HG02981 (cell line): ENCODE measurements at regions not wholly inside any gene's neighbourhood (a gene's known extent, or its start where the extent isn't known, plus 50 kb on each side); places are given as distances from the start of the nearest gene placed in this dataset.
"Not testable (repeated sequence)": the region's sequence is repeated elsewhere in the genome, so short reads cannot be mapped to it uniquely, and the experiment has no call there.

ENCODE experiments used
- ATAC-seq: cut with Tn5 transposase; IDR thresholded peaks from one replicate; pipeline ENCODE4 v1.9.1; 2021; ENCODE audit warnings: mild to moderate bottlenecking, moderate library complexity; ENCODE audit not compliant: unreplicated experiment

DNA sequence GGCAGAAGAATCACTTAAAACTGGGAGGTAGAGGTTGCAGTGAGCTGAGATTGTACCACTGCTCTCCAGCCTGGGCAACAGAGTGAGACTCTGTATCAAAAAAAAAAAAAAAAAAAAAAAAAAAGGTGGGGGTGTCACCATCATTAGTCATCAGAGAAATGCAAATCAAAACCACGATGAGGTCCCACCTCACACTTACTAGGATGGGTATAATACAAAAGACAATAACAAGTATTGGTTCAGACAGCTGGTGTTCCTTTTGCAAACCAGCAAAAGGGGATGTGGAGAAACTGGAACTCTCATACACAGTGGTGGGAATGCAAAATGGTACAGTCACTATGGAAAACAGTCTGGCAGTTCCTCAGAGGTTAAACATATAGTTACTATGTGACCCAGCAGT, 78.7 kb upstream of the TSC22D2 start:
- ATAC-seq = no peak

DNA sequence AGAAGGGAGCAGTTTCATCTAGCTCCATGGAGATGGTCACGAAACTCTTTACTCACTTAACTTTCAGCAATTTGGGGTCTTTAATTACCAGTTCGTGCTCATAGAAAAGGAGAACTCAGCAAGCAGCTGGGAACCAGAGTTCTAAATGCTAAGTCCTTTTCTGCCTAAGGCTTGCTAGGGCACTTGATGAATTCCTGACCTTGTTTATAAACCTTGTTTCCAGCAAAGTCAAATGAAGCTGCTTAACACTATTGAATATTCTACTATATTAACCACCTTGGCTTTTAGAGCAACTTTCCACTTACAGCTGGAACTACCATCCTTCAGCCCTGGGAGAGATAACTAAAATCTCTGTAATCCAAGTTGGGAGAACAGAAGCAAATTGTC, 79.5 kb upstream of the TSC22D2 start:
- ATAC-seq = no peak

DNA sequence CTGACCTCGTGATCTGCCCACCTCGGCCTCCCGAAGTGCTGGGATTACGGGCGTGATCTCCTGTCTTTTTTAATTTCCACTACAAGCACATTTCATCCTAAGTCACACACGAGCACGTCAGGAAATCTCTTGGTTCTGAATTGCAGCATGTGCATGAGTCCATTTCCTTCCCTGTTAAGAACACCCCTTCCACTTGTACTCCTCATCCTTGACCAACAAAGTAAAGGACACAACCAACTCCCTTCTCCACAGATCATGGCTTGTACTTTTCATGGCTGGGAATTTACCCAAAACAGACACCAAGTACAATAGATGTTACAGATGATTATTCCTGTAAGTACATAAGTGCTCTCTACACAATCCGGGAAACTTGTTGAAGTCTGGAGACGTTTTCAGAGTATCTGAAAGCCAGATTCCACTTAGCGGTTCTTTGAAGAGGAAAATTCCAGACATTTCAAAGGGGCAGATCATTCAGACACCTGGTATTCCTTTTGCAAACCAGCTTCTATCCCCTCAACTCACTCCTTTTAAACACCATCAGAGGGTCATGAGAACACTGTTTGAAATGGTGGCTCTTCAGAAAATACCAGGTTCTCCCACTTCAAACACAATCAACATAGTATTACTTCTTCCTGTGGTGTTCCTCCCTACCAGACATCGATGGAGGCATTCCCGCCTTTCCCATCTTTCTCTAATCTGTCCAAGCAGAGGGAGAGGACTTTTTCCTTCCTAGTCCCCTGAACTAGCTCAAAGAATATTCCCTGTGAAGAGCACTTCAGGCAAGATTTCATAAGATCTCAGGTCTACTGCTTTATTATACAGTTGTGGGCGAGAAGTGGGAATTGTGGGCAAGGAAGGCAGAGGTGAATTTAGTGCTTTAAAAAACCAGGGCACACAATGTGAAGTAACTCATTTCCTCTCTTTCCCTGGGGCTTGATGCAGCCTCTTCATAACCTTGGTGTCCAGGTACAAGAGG, 80.1 kb upstream of the TSC22D2 start:
- ATAC-seq = no peak

DNA sequence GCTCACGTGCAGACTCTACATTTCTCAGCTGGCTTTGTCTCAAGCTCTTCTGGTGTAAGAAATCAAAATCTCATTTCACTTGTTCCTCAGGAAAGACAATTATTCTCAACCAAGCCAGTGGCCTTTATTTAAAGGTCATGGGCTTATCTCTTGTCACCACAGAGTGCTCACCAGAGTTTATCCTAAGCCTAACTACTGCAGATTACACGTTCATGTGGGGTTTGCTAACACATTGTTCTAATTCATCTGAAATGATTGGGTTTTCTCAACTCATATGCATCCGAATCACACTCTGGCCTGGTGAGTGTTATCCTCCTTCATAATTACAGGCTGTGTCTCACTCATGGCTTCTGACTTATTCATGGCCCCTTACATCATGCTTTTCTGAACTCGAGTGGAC, 83.3 kb upstream of the TSC22D2 start:
- ATAC-seq = no peak

DNA sequence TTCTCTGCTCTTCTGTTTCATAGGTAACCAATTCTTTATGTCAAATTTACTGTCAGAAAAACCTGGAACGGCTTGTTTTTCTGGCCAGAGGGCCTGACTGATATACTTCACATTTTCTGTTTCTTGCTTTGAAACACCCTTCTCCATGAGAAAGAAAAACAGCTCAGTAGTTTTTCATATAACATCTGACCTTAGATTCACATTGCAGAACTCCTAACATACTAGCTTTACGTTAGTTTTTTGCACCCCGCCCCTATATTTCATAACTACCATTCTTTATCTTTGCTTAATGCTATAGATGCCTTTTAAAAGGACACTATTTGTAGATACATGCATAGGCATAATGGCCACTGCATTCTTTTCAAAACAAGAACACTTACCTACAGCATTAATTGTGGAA, 83.9 kb upstream of the TSC22D2 start:
- ATAC-seq = no peak

DNA sequence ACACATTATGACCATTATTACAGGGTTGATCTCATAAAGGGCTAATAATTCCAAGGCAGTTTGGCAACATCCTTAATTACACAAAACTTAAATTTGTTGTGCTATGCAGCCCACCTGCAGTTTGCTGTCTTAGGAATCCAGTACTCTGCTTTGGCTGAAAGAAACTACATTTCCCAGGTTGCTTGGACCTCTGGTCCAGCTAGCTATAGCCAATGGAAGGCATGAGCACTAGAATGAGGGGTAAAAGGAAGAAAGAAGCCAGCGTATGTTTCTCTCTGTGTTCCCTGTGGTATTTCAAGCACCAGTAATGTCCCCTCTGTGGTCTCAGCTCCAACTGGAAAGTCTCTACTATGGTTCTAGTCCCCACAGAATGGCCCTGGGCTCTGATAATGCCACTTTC, 84.3 kb upstream of the TSC22D2 start:
- ATAC-seq = no peak

DNA sequence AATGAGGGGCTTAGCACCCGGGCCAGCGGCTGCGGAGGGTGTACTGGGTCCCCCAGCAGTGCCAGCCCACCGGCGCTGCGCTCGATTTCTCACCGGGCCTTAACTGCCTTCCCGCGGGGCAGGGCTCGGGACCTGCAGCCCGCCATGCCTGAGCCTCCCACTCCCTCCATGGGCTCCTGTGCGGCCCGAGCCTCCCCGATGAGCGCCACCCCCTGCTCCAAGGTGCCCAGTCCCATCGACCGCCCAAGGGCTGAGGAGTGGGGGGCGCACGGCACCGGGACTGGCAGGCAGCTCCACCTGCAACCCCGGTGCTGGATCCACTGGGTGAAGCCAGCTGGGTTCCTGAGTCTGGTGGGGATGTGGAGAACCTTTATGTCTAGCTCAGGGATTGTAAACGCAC, 85.0 kb upstream of the TSC22D2 start:
- ATAC-seq = not testable (repeated sequence)

DNA sequence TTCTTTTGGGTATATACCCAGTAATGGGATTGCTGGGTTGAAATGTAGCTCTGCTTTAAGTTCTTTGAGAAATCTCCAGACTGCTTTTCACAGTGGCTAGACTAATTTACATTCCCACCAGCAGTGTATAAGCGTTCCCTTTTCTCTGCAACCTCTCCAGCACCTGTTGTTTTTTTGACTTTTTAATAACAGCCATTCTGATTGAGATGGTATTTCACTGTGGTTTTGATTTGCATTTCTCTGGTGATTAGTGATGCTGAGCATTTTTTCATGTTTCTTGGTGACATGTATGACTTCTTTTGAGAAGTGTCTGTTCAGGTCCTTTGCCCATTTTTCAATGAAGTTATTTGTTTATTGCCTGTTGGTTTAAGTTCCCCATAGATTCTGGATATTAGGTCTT, 87.1 kb upstream of the TSC22D2 start:
- ATAC-seq = not testable (repeated sequence)

DNA sequence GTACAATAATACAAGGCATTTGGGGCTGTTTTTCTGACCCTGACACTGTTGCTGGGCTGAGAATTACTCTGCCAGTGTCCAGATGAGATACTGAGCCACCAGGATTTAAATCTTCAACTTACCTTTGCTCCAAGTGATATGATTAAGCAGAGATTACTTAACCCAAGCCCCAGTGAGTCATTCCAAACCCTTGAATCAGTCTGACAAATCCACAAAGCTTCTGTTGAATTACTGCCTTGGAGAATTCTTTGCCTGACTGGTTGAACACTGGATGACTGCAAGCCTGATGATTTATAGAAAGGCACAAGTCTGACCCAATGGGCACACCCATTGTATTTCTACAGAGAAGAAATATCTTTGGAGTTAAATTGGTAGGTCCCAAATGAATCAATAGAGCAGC, 88.2 kb upstream of the TSC22D2 start:
- ATAC-seq = no peak

DNA sequence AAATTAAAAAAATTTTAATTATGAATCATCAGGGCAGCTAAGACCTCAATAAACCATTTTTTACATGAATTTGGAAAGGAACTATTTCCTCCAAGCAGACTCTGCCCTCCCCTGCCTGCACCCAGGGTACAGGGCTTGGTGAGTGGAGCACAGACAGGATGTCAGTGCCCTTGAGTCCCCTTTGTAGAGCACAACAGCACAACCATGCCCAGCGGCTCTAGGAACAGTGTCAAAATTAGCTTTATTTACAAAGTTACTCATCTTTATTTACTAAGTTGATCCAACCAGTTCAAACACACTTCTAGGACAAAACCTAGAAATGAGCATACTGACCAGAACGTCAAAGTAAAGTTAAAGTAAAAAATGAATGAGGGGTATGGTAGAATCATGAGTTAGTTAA, 90.6 kb upstream of the TSC22D2 start:
- ATAC-seq = no peak

DNA sequence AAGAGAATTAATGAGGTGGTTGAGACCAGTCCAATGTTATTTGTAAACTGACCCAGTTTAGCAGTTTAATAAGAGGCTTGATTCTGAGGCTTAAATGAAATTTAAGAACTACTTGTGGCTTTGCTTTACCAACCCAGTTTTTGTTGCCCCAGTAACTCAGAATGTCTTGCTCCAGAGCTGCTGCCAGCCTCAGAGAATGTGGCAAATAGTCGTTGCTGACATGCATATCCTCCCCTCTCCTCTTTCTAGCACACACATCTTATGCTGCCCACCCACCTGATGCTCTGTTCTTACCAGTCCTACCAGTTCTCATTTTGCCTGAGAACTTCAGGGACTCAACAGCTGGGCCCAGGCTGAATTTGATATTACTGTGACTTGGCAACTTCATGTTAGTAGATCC, 92.4 kb upstream of the TSC22D2 start:
- ATAC-seq = no peak

DNA sequence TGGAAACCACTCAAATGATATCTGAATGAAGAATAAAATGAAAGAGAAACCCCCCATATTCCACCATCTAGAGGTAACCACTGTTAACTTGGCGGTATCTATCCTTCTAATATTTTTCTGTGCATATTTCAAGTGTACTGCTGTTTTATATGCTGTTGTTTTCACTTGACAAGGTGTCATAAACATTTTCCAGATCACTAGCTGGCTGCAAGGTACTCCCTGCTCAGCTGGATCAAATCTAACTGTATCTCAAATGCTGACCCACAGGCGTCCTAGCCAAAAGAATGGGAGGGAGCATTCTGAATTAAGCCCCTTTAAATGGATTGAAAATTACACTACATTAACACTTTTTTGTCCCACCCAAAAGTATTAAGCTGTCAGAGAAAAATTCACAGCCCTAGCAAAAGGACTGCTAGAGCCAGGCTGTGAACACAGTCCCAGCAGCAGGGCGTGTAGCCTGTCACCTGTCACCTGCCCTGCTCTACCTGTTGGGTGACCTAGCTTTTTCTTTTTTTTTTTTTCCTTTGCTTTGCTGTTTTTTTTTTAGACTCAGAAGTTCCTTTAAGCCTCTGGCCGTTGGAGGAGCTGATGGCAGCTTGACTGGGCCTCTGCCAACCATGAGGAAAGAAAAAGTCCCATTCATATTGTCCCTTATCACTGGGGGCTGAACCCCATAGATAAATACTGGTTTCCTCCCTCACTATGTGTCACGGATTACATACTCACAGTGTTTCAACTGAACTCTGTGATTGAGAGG, 93.7 kb upstream of the TSC22D2 start:
- no peak for ATAC-seq

DNA sequence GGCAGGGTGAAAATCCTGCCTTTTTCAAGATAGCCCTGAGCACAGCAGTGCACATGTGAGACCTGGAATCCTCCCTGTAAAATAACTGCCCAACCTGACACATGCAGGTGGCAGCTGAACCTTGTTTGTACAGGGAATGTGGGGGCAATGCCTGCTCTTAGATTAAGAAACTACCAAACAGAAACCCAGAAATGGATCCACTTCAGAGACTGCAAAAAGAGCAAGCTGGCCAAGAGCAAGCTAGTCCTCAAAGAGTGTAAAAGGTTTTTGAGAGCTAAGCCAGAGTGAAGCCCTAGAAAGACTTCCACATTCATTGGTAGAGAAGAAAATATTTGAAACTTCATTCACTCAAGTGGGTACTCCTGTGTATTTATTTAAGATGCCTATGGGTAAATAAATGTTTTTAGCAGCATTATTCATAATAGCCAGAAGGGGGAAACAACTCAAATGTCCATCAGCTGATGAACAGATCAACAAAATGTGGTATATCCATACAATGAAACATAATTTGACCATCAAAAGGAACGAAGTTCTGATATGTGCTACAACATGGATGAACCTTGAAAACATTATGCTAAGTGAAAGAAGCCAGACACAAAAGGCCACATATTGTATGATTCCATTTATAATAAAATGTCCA, 96.0 kb upstream of the TSC22D2 start:
- no peak for ATAC-seq

DNA sequence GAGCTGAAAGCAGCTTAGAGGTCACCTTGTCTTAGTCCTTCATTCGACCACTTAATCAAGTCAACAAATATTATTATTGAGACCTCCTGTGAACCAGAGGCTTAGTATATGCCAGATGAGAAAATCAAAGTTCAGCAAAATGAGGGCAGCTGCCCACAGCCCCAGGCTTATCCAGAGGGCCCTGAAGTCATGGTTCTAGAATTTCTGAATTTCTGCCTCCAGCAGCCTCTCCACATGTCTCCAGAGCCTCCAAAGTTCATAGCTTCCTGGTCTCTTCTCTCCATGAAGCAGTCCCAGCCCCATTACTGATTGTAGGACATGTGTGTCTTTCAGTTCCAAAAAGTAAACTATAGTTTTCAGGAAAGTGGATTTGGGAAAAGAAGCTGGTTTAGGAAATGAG, 96.9 kb upstream of the TSC22D2 start:
- no peak for ATAC-seq

DNA sequence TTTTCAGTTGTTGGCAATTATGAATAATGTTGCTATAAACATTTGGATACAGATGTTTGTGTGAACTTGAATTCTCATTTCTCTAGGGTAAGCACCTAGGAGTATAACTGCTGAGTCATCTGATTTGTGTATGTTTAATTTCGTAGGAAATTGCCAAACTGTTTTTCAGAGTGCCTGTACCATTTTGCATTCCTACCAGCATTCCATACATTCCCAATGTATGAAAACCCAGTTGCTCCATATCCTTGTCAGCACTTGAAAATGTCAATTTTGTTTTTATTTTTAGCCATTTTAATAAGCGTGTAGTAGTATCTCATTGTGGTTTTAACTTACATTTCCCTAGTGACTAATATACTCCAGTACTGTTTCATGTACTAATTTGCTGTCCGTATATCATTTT, 98.5 kb upstream of the TSC22D2 start:
- no peak for ATAC-seq

DNA sequence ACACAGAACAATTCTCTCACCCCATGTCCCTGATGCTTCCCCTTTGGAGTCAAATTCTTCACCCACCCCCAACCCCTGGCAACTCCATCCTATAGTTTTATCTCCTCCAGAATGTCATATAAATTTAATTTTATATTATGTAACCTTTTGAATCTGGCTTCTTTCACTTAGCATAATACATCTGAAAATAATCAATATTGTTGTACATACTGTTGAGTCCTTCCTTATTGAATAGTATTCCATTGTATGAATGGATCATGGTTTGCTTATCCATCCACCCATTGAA, 98.9 kb upstream of the TSC22D2 start:
- ATAC-seq = no peak

DNA sequence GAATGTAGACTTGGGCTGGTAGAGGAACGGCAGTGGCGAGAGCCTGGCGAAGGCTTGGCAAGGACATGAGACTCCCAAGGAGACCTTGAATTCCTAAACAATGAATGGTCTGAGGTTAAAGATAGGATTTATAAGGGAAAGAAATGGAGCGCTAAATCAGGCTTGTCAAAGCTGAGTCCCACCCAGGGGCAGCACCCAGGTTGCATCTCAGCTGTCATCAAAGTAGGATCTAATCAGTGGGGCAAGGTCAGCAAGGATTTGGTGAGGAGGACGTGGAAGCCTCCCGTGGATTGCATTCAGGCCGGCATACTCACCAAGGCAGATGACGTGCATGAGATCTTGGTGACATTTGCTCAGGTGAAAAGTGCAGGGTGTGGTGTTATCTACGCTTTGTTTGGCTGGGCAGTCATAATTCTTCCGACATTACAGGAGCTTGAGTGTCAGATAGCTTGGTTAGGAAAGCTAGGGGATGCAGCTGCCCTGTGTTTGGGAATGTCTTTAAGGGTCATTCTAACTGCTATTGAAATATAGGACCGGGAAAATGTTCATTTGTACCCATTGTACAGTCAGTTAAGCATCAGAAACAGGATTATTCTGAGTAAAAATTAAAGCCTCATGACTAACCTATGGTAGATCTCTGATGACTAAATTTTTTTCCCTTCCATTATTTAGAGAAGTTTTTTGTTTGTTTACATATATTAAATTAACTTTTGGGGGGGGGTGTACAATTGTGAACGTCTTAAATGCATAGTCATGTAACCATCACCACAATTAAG, 99.4 kb upstream of the TSC22D2 start:
- no peak for ATAC-seq

DNA sequence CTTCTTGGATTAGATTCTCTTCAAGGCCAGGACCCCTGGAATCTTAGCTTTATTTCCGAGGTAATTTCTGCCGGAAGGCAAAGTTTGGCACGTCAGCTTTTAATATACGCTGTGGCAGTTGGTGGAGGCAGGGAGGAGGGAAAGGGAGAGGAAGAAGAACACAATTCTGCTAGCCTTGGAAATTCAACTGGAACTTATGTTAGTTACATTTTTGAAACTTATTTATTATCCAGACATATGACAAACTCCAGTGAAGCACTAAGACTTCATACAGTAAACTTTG, 100.1 kb upstream of the TSC22D2 start:
- no peak for ATAC-seq

DNA sequence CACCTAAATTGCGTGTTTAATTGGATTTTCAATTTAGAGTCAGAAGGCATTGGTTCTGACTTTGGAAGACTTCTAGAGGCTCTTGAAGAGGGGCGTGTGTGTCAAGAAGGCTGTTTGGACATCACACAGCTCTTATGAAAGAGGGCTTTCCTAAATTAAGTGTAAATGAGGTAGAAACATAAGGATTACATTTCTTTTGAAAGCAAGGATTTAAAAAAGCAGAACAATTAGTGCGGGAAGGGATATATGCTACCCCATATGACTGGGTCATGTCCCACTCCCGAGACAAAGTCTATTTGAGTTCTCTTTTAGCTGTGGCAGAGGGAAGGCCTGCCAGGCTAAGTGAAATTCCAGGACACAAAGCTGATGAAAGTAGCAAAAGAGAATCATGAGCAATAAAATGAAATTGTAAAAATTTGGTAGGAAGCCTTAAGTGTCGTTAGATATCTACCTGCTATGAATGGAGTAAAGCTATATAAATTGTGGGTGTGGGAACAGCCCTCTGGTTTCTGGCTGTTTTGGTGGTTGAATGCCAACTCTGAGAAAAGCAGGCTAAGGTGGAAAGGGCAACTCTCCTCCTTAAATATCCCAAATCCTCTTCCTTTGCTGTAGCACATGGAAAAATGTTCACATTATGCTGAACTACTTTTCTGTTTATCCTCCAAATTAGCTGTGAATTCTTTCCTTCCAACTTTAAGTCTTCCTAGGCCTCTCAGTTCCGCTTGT, 100.6 kb upstream of the TSC22D2 start:
- no peak for ATAC-seq

DNA sequence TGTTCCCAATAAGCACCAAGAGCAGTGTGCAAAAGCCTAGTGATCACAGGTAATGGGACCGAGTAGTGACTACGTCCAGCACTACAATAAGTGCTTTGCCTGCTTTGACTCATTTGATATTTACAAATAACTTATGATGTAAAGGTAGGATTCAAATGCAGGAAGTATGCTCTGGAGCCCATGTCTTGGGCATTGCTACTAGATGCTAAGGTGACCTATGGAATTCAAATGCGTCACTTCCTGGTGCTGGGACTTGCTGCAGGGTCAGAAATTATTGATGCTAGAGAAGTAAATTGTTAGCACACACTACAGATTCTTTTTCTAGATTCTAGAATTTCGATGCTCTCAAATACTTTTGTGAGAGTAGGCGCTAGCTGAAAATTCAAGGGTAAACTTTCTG, 101.2 kb upstream of the TSC22D2 start:
- no peak for ATAC-seq

DNA sequence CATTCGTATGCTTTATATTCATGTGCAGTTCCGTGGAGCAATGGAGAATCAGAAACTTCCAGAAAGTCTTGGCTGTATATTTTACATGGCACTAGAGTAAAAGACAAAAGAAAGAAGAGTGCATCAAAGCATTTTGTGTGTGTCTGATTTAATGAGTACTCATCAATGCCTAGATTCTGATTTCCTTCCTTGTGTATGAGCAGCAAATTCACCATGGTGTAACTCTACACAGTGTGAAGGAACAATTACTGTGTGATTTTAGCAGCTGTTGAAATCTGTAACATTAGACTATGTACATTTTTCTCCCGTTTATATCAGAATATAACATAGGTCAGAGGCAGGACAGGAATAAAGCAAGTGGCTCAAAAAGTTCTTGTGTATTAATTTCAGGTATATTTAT, 102.0 kb upstream of the TSC22D2 start:
- ATAC-seq = no peak
